ENCODE measurements at regions not wholly inside any gene's neighbourhood (a gene's known extent, or its start where the extent isn't known, plus 50 kb on each side); places are given as distances from the start of the nearest gene placed in this dataset.

GRCh38 chrX:94053575-94053974, 379.6 kb downstream of the FAM133A start:
- CTCF ChIA-PET = no interaction called here
- ATAC-seq (ENCODE audit: poor library complexity) (no peak), DNase-seq (peak in 1 of 14 experiments; percentile 6)
- intact Hi-C loops (cut with DNase I, micrococcal nuclease) = no loop called here
- H3K4me3 ChIP-seq (ENCODE audit: low read length) = no peak overlapping the region
- Mint-ChIP-seq H3K27me3 (no peaks in the 10 kb centered on the region), H3K9me3 (no peaks in the 10 kb centered on the region), H3K4me3 (no peak overlapping the region), H3K27ac (no peak overlapping the region), H3K4me1 (ENCODE audit: low read depth) (no peaks in the 10 kb centered on the region), H3K36me3 (ENCODE audit: low read depth) (no peaks in the 10 kb centered on the region)
- no peak overlapping the region for H3K27ac ChIP-seq (ENCODE audit: low read depth in 1 of 2, low read length in 2 of 2)
- POLR2A ChIA-PET = no interaction called here
- TF ChIP-seq, protein P1, sequence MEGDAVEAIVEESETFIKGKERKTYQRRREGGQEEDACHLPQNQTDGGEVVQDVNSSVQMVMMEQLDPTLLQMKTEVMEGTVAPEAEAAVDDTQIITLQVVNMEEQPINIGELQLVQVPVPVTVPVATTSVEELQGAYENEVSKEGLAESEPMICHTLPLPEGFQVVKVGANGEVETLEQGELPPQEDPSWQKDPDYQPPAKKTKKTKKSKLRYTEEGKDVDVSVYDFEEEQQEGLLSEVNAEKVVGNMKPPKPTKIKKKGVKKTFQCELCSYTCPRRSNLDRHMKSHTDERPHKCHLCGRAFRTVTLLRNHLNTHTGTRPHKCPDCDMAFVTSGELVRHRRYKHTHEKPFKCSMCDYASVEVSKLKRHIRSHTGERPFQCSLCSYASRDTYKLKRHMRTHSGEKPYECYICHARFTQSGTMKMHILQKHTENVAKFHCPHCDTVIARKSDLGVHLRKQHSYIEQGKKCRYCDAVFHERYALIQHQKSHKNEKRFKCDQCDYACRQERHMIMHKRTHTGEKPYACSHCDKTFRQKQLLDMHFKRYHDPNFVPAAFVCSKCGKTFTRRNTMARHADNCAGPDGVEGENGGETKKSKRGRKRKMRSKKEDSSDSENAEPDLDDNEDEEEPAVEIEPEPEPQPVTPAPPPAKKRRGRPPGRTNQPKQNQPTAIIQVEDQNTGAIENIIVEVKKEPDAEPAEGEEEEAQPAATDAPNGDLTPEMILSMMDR (IDR thresholded peaks at IDR 0.05) = no peak
- peaks cover 0 to 4% of the 10 kb centered on the region in 2 experiments for H3K9me3 ChIP-seq (ENCODE audit: control insufficient read depth in 1 of 2, insufficient read depth in 1 of 2, low read length in 2 of 2)
- H3K36me3 ChIP-seq (ENCODE audit: insufficient read depth, low read length) = no peaks in the 10 kb centered on the region
- no peaks in the 10 kb centered on the region for H3K4me1 ChIP-seq (ENCODE audit: insufficient read depth, low read length)
- no peaks in the 10 kb centered on the region for H3K27me3 ChIP-seq (ENCODE audit: control insufficient read depth in 1 of 2, insufficient read depth in 2 of 2, low read length in 2 of 2)

DNA sequence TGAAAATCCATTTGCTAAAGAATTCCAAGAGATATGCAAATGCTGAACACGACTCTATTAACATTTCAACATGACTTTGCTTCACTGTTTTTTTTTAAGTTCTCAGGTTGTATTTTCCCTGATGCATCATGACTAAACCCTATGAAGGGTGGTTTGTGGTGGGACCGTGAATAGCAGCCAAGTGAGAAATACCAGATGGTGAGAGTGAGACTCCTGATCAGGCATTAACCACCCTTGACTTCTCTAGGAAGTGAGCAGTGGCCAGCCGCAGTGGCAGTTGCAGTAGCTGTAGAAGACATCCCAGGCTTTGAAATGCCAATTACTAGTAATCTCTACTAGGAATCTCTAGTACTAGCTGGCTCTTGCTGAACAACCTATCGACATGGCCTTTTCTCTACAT, 383.4 kb downstream of the FAM133A start:
- no peaks in the 10 kb centered on the region for H3K4me1 Mint-ChIP-seq (ENCODE audit: low read depth)
- no peaks in the 10 kb centered on the region for H3K27me3 ChIP-seq (ENCODE audit: control insufficient read depth in 1 of 2, insufficient read depth in 2 of 2, low read length in 2 of 2)
- POLR2A ChIA-PET = no interaction called here
- H3K36me3 Mint-ChIP-seq (ENCODE audit: low read depth) = no peaks in the 10 kb centered on the region
- TF ChIP-seq, protein P1 (IDR thresholded peaks at IDR 0.05) = no peak
- intact Hi-C loops (cut with DNase I, micrococcal nuclease) = no loop called here
- no peak overlapping the region for H3K4me3 Mint-ChIP-seq
- no peaks in the 10 kb centered on the region for H3K36me3 ChIP-seq (ENCODE audit: insufficient read depth, low read length)
- ATAC-seq (ENCODE audit: poor library complexity) (no peak), DNase-seq (no peak)
- peaks cover 3% of the 10 kb centered on the region for H3K9me3 Mint-ChIP-seq
- H3K4me1 ChIP-seq (ENCODE audit: insufficient read depth, low read length) = no peaks in the 10 kb centered on the region
- H3K9me3 ChIP-seq (ENCODE audit: control insufficient read depth in 1 of 2, insufficient read depth in 1 of 2, low read length in 2 of 2) = no peaks in the 10 kb centered on the region
- H3K27ac ChIP-seq (ENCODE audit: low read depth in 1 of 2, low read length in 2 of 2) = no peak overlapping the region
- H3K27ac Mint-ChIP-seq = no peak overlapping the region
- no peaks in the 10 kb centered on the region for H3K27me3 Mint-ChIP-seq
- no peak overlapping the region for H3K4me3 ChIP-seq (ENCODE audit: low read length)
- CTCF ChIA-PET = no interaction called here

DNA sequence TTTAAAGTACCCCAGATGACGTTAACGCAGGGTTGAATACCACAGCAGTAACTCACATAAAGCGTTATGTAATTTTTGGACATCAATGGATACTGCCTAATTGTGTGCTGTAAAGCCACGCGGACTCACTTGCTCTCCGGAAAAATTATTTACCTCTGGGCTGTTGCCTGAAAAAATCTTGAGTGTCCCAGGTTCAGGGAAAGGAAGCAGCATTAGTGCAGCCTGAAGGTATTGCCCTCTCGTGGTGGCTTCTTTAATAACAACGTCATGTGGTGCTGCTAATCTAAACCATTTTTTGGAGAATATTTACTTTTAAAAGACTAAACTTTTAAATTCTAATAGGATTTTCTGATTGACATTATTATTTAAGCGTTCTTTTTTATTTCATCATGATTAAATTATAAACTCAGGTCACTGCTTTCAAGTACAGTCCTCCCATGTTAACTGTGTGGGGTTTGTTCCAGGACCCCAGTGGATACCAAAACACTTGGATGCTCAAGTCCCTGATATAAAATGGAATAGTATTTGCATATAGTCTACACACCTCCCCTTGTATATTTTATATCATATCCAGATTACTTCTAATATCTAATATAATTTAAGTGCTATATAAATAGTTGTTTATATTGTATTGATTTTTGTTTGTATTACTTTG, 384.8 kb downstream of the FAM133A start:
- H3K36me3 ChIP-seq (ENCODE audit: insufficient read depth, low read length) = no peaks in the 10 kb centered on the region
- CTCF ChIA-PET = no interaction called here
- Mint-ChIP-seq H3K36me3 (ENCODE audit: low read depth) (no peaks in the 10 kb centered on the region), H3K27me3 (no peaks in the 10 kb centered on the region), H3K4me1 (ENCODE audit: low read depth) (no peaks in the 10 kb centered on the region), H3K27ac (no peak overlapping the region), H3K4me3 (no peak overlapping the region), H3K9me3 (peaks cover 3% of the 10 kb centered on the region)
- no peak for ATAC-seq (ENCODE audit: poor library complexity)
- POLR2A ChIA-PET = no interaction called here
- H3K4me1 ChIP-seq (ENCODE audit: insufficient read depth, low read length) = no peaks in the 10 kb centered on the region
- no peak for DNase-seq
- intact Hi-C loops (cut with DNase I, micrococcal nuclease) = no loop called here
- TF ChIP-seq, protein P1 (IDR thresholded peaks at IDR 0.05) = no peak
- no peak overlapping the region for H3K27ac ChIP-seq (ENCODE audit: low read depth in 1 of 2, low read length in 2 of 2)
- no peaks in the 10 kb centered on the region for H3K27me3 ChIP-seq (ENCODE audit: control insufficient read depth in 1 of 2, insufficient read depth in 2 of 2, low read length in 2 of 2)
- H3K9me3 ChIP-seq (ENCODE audit: control insufficient read depth in 1 of 2, insufficient read depth in 1 of 2, low read length in 2 of 2) = no peaks in the 10 kb centered on the region
- no peak overlapping the region for H3K4me3 ChIP-seq (ENCODE audit: low read length)
